Aorta (tissue), 5 donors: ENCODE measurements at regions not wholly inside any gene's neighbourhood (a gene's known extent, or its start where the extent isn't known, plus 50 kb on each side); places are given as distances from the start of the nearest gene placed in this dataset.

Experiments
- ATAC-seq: fragments of 200-7000 bp; cut with Tn5 transposase; one replicate; pipeline ENCODE4 v1.9.1; 2022; ENCODE audit warnings: moderate library complexity; ENCODE audit not compliant: low FRiP score
- DNase-seq, 2 donors: peaks; one replicate each; pipeline ENCODE4 v3.0.0-alpha.2; 2020
- H3K27ac ChIP-seq, 2 donors: one replicate each; pipeline ENCODE4 v1.5.1; 2013; ENCODE audit warnings: low read length in 2 of 2, mild to moderate bottlenecking in 2 of 2, moderate library complexity in 2 of 2, control low read depth in 1 of 2, inconsistent platforms in 1 of 2, low read depth in 1 of 2
- H3K27me3 ChIP-seq, 2 donors: one replicate each; pipeline ENCODE4 v1.6.1; 2013; ENCODE audit warnings: control low read depth in 1 of 2, low read length in 1 of 2, mild to moderate bottlenecking in 1 of 2, moderate library complexity in 1 of 2; ENCODE audit not compliant: insufficient read depth in 2 of 2, control insufficient read depth in 1 of 2
- H3K36me3 ChIP-seq, 2 donors: one replicate each; pipeline ENCODE4 v1.6.1; 2013; ENCODE audit warnings: control low read depth in 1 of 2, low read length in 1 of 2, mild to moderate bottlenecking in 1 of 2; ENCODE audit not compliant: insufficient read depth in 2 of 2, control insufficient read depth in 1 of 2
- H3K4me1 ChIP-seq, 2 donors: one replicate each; pipeline ENCODE4 v1.6.1; 2013; ENCODE audit warnings: low read length in 2 of 2, control low read depth in 1 of 2, mild to moderate bottlenecking in 1 of 2, moderate library complexity in 1 of 2; ENCODE audit not compliant: insufficient read depth in 2 of 2, control insufficient read depth in 1 of 2
- H3K4me3 ChIP-seq, 2 donors: one replicate each; pipeline ENCODE4 v1.5.1; 2013; ENCODE audit warnings: low read length in 2 of 2, control low read depth in 1 of 2, mild to moderate bottlenecking in 1 of 2
- H3K9me3 ChIP-seq: one replicate; pipeline ENCODE4 v1.6.1; 2013; ENCODE audit warnings: mild to moderate bottlenecking, low read length; ENCODE audit not compliant: control insufficient read depth
- WGBS, 2 donors: extraction: QIAGEN DNeasy Blood & Tissue Kit; methylation state at CpG; one replicate each; pipeline ENCODE4 v1.1.7; 2013; 5-methylcytosine and 5-hydroxymethylcytosine counted together
- intact Hi-C, 2 donors: fragments of 100-400 bp; cut with DNase I; formaldehyde crosslinking; loops; one replicate each; pipeline versions ENCODE4 v1.14.2 to v1.15.0; 2022
- donor health status: healthy with polysubstance abuse.
- donor health status: Bipolar disorder and iron deficiency.
- donor health status: DM: no; HTN: no; CAD: no.
- donor health status: DM: no; HTN: no; CAD: no.
- donor health status: DM: yes; HTN: yes; CAD: no.

DNA sequence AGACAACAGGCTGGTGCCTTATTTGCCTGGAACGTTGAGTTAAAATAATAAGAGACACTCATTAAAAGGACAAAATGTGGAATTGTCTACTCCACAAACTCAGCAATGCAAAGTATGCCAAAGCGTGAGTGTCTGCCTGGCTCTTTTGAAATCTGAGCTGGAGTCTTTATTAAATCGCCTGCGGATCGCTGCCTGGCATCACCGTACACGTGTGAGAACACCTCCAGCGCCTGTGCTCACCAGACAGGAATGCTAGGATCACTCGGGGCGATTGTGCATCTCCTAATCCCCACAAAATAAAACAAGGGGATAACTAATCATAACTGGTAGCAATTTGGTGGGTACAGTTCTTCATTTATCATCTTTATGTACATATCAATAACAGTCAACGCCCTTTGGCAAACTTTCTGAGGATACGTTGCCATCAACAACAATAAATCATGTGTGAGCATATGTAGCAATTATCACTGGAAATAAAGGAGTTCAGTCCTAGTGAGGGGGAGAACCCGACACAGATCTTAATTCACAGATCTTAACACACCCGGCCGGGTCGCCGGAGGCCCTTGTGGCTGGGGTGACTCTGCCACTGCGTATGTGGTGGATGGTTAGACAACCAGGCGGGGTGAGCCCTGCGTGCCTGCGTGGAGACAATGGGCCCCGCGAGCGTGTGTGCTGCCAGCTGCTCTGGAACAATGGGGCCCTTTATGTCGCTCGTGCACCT is 284.9 kb upstream of the IRX1 start:
- no peaks in the 10 kb centered on the region for H3K36me3 ChIP-seq
- peaks cover 8% of the 10 kb centered on the region for H3K9me3 ChIP-seq
- ATAC-seq = no peak
- no peak overlapping the region for H3K27ac ChIP-seq
- DNase-seq = no peak
- intact Hi-C loops = no loop called here
- 83 to 86% methylated on average over 26 of the region's 26 CpGs for WGBS, 2 donors
- H3K4me3 ChIP-seq = no peak overlapping the region
- H3K27me3 ChIP-seq = no peaks in the 10 kb centered on the region
- H3K4me1 ChIP-seq = no peaks in the 10 kb centered on the region

DNA sequence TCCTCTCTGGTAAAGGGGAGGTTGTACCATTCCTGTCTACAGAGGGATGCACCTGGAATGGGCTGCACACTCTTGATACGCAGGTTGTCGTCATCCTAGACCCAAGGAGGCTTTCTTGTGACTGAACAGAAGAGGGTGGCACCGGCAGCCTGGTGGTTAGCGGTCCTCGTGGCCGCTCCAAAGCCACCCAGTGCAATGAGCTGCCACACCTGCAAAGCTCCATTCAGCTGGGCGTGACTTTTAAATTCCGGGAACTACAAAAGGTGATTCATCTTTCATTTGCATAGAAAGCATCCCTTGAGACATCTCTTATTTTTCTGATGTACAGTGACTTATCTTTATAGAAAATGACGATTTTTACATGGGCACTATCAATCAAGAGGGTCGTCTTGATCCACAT is 286.1 kb upstream of the IRX1 start:
- no peak for DNase-seq
- H3K4me1 ChIP-seq = no peaks in the 10 kb centered on the region
- H3K9me3 ChIP-seq = peaks cover 8% of the 10 kb centered on the region
- H3K4me3 ChIP-seq = no peak overlapping the region
- WGBS, 2 donors = 91% methylated on average over 10 of the region's 10 CpGs
- ATAC-seq = no peak
- intact Hi-C loops = no loop called here
- H3K27ac ChIP-seq = no peak overlapping the region
- no peaks in the 10 kb centered on the region for H3K27me3 ChIP-seq
- no peaks in the 10 kb centered on the region for H3K36me3 ChIP-seq

DNA sequence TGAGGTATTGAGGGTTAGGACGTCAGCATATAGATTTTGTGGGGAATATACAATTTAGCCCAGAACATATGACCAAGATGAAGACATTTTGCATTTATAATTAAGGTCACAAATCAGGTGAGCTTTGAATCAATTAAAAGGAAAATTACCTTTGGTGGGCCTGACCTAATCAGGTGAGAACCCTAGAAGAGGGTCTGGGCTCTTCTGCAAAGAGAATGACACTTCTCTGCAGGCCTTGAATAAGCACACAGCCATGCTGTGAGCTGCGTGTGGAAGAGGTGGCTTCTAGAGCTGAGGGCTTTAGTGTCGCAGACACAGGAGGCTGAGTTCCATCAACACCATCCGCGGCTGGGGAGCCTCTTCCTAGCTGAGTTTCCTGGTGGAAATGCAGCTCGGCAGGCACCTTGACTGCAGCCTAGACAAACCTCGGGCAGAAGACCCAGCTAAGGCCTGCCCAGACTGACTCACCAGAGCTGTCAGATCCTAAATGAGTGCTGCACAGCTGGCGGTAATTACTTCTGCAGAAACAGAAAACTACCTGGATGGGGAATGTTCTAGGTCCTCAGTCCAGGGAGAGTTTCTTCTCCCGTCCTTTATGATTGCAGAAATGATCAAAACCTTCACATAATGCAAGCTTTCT is 287.5 kb upstream of the IRX1 start:
- WGBS, 2 donors = 71% methylated on average over 9 of the region's 9 CpGs
- no peak for ATAC-seq

DNA sequence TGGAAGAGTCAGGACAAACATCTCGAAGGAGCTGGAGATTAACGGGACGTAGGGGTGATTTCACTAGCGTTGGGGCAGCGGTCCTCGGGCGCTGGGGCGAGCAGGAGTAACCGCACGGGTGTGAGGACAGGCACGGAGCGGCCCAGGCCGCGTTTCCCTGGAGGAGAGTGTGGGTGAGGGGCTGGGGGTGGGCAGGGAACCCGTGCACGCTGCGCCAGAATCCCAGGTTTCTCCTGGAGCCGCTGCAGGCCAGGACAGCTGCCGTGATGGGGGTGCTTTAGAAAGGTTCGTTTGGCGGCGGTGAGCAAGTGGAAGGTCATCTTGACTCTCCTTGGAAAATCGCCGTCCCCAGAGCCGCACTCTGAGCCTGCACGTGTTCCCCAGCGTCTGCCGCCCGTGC is 290.2 kb upstream of the IRX1 start:
- intact Hi-C loops = no loop called here
- no peak for DNase-seq
- WGBS, 2 donors = 88 to 89% methylated on average over 29 of the region's 29 CpGs
- no peak for ATAC-seq
- no peak overlapping the region for H3K4me3 ChIP-seq
- H3K27ac ChIP-seq = no peak overlapping the region
- no peaks in the 10 kb centered on the region for H3K27me3 ChIP-seq
- H3K36me3 ChIP-seq = no peaks in the 10 kb centered on the region
- H3K9me3 ChIP-seq = no peaks in the 10 kb centered on the region
- H3K4me1 ChIP-seq = no peaks in the 10 kb centered on the region

More for the DNA sequence above, 287.5 kb upstream of the IRX1 start:
- H3K27me3 ChIP-seq = no peaks in the 10 kb centered on the region
- H3K9me3 ChIP-seq = peaks cover 8% of the 10 kb centered on the region
- H3K4me3 ChIP-seq = no peak overlapping the region
- intact Hi-C loops = no loop called here
- H3K27ac ChIP-seq = no peak overlapping the region
- no peaks in the 10 kb centered on the region for H3K4me1 ChIP-seq
- DNase-seq = no peak
- no peaks in the 10 kb centered on the region for H3K36me3 ChIP-seq

DNA sequence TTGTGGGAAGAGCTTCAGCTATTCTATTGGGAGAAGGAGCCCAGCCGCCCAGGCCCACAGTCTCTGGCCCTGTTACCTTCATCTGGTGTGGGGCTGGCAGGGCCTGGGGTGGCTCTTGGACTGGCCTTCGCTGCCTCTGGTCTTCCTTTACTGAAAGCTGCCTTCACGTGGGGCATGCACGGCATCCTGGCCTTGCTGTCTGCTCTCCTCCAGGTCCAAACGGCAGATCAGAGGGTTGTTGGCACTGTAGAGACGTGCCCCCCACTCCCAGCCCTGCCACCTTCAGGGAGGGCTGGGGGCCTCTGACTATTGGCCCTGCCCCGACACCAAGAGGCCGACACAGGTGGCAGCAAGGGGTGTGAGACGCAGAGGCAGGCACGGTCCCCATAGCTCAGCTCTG is 291.3 kb upstream of the IRX1 start:
- Histone ChIP-seq H3K27ac (no peak overlapping the region), H3K27me3 (no peaks in the 10 kb centered on the region), H3K9me3 (no peaks in the 10 kb centered on the region), H3K4me1 (no peaks in the 10 kb centered on the region), H3K36me3 (no peaks in the 10 kb centered on the region), H3K4me3 (no peak overlapping the region)
- DNase-seq (no peak), ATAC-seq (no peak)
- WGBS, 2 donors = 86 to 91% methylated on average over 10 of the region's 10 CpGs
- intact Hi-C loops = no loop called here

DNA sequence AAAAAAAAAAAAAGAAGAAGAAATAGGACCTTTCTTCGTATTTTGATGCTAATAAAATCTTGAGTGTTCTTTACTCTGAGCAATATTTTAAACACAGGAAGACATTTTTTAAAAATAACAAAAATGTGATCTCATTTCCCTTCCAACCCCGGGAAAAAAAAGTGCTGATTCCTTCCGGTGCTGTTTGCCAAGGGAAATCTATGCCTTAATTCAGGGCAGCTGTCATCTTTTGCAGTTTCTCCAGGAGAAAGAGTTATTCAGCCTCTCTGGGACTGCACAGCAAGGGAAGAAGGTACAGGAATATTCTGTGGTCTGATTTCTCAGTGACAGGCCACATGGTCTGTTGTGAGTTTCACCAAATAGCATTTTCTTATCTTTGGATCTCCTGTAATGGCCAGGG is 291.9 kb upstream of the IRX1 start:
- H3K36me3 ChIP-seq = no peaks in the 10 kb centered on the region
- H3K9me3 ChIP-seq = peaks cover 2% of the 10 kb centered on the region
- H3K27ac ChIP-seq = no peak overlapping the region
- H3K27me3 ChIP-seq = peaks cover 0 to 3% of the 10 kb centered on the region in 2 donors
- no peak for DNase-seq
- 3% methylated on average over 3 of the region's 3 CpGs for WGBS, 2 donors
- ATAC-seq = no peak
- no peaks in the 10 kb centered on the region for H3K4me1 ChIP-seq
- intact Hi-C loops = no loop called here
- no peak overlapping the region for H3K4me3 ChIP-seq

DNA sequence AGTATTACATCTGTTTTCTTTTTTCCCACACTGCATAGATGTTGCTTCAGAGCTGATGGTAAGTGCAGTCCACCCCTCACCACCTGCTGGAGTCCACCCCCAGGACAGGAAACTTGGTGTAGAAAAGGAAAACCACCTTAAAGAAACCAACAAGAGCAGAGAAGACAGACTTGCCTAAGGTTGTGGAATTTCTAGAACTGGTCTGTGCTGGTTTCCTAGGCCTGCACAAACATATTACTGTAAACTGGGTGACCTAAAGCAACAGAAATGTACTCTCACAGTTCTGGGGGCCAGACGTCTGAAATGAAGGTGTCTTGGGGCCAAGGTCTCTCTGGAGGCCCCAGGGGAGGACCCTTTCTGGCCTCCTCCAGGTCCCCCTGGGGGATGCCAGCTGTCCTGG is 293.4 kb upstream of the IRX1 start:
- WGBS, 2 donors = 0 to 11% methylated on average over 1 of the region's 1 CpG
- peaks cover 2% of the 10 kb centered on the region for H3K9me3 ChIP-seq
- H3K4me1 ChIP-seq = no peaks in the 10 kb centered on the region
- H3K27ac ChIP-seq = no peak overlapping the region
- DNase-seq (no peak), ATAC-seq (no peak)
- no peaks in the 10 kb centered on the region for H3K36me3 ChIP-seq
- intact Hi-C loops = no loop called here
- no peak overlapping the region for H3K4me3 ChIP-seq
- H3K27me3 ChIP-seq = peaks cover 0 to 3% of the 10 kb centered on the region in 2 donors

DNA sequence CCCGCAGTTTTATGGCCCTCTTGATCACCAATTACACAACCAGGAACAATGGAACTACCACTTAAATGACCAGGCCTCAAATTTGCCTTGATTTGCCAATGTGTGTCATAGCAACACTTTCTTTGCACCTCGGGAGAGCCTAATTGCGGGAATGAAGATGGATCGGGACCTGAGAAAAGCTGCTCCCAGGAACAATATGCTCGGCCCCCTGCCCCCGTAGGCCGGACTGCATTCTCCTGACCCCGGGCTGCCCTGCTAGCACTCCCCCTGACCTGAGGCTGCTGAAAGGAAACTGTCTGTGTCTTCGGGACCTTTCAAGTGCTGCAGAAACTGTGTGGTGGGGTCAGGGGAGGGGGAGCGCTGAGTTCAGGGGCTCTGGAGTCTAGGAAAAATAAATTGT is 294.3 kb upstream of the IRX1 start:
- DNase-seq (no peak), ATAC-seq (no peak)
- Histone ChIP-seq H3K4me3 (no peak overlapping the region), H3K4me1 (no peaks in the 10 kb centered on the region), H3K36me3 (no peaks in the 10 kb centered on the region), H3K27me3 (peaks cover 0 to 3% of the 10 kb centered on the region in 2 donors), H3K27ac (no peak overlapping the region), H3K9me3 (peaks cover 2% of the 10 kb centered on the region)
- 79 to 83% methylated on average over 10 of the region's 10 CpGs for WGBS, 2 donors
- intact Hi-C loops = no loop called here

DNA sequence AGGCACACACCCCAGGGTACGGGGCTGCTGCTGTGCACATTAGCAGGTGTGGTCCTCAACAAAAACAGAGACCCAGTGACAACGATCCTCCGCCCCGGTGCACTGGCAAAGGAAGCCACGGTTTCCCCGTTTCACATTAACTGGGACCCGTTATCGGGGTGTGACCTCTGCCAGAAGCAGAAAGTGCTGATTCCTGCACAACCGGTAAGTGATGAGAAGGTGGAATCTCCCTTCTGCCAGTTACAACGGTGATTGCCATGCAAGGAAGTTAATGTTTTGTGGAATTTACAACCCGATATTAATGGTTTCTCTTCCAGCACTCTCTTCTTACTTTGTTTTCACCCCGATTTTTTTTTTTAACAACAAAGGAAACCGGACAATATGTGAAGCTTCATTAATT is 294.9 kb upstream of the IRX1 start:
- 71% methylated on average over 13 of the region's 13 CpGs for whole genome bisulfite sequencing, 2 donors

More for the DNA sequence above, 294.9 kb upstream of the IRX1 start:
- DNase-seq (no peak), ATAC-seq (no peak)
- Histone ChIP-seq H3K4me1 (no peaks in the 10 kb centered on the region), H3K27me3 (peaks cover 0 to 3% of the 10 kb centered on the region in 2 donors), H3K36me3 (no peaks in the 10 kb centered on the region), H3K27ac (no peak overlapping the region), H3K4me3 (no peak overlapping the region), H3K9me3 (peaks cover 2% of the 10 kb centered on the region)
- intact Hi-C loops = no loop called here
